ENCODE measurements at regions not wholly inside any gene's neighbourhood (a gene's known extent, or its start where the extent isn't known, plus 50 kb on each side); places are given as distances from the start of the nearest gene placed in this dataset.
A peak's percentile ranks its signal among the peaks of the same experiment; 100 is the strongest.

DNA sequence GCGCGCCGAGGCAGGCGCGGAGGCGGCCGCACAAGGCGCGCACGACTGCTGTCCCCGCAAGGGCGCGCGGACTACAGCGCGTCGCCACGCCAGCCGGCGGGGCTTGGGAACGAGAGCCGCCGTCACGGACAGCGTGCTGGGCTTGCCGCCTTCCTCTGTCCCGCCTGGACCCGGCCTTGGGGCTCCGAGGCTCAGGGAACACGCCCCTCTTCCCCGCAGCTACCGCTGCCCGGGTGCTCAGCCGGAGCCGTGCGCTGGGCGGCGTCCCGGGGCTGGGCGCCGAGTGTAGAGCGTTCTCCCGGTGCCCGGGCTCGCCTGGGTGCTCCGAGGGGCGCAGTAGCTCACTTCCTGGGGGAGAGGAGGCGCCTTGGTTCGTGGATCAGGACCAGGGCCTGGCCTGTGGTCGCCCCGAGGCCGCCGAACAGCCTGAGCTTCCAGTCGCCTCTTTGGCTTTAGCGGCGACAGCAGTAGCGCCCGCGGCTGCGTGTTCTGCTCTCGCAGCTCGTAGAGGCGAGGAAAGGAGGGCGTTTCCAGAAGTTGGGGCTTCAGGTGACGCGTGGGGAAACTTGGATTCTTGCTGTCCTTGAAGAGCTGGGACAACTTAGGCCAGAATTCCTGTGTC is 226.7 kb upstream of the C2CD4B start:
- peak overlapping the region; percentile 70 for H2AFZ ChIP-seq
- no peaks in the 10 kb centered on the region for H3K36me3 ChIP-seq (ENCODE audit: control insufficient read depth, insufficient read depth, low read length)
- peak overlapping the region; percentile 47 for H3K27ac ChIP-seq
- peaks cover 3% of the 10 kb centered on the region for H3K4me1 ChIP-seq
- peak overlapping the region; percentile 83 for H3K4me3 ChIP-seq (ENCODE audit: low read depth, low read length)
- H3K9me3 ChIP-seq (ENCODE audit: control insufficient read depth, low read length), result no peaks in the 10 kb centered on the region
- no peak overlapping the region for H3K9ac ChIP-seq
- H3K27me3 ChIP-seq (ENCODE audit: control insufficient read depth, insufficient read depth, low read length), result no peaks in the 10 kb centered on the region
- H3K79me2 ChIP-seq, result no peaks in the 10 kb centered on the region
- H3K4me2 ChIP-seq (ENCODE audit: low read length), result peak overlapping the region; percentile 91
- TF ChIP-seq, protein P1, sequence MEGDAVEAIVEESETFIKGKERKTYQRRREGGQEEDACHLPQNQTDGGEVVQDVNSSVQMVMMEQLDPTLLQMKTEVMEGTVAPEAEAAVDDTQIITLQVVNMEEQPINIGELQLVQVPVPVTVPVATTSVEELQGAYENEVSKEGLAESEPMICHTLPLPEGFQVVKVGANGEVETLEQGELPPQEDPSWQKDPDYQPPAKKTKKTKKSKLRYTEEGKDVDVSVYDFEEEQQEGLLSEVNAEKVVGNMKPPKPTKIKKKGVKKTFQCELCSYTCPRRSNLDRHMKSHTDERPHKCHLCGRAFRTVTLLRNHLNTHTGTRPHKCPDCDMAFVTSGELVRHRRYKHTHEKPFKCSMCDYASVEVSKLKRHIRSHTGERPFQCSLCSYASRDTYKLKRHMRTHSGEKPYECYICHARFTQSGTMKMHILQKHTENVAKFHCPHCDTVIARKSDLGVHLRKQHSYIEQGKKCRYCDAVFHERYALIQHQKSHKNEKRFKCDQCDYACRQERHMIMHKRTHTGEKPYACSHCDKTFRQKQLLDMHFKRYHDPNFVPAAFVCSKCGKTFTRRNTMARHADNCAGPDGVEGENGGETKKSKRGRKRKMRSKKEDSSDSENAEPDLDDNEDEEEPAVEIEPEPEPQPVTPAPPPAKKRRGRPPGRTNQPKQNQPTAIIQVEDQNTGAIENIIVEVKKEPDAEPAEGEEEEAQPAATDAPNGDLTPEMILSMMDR (IDR thresholded peaks at IDR 0.05), result no peak

- peak overlapping the region; percentile 70 for H2AFZ ChIP-seq
- no peaks in the 10 kb centered on the region for H3K27me3 ChIP-seq (ENCODE audit: control insufficient read depth, insufficient read depth, low read length)
- H3K9ac ChIP-seq, result no peak overlapping the region
- peaks cover 3% of the 10 kb centered on the region for H3K4me1 ChIP-seq
- peak overlapping the region; percentile 91 for H3K4me2 ChIP-seq (ENCODE audit: low read length)
- H3K79me2 ChIP-seq, result no peaks in the 10 kb centered on the region
- H3K36me3 ChIP-seq (ENCODE audit: control insufficient read depth, insufficient read depth, low read length), result no peaks in the 10 kb centered on the region
- H3K27ac ChIP-seq, result no peak overlapping the region
- TF ChIP-seq, protein P1 (IDR thresholded peaks at IDR 0.05), result no peak
- no peaks in the 10 kb centered on the region for H3K9me3 ChIP-seq (ENCODE audit: control insufficient read depth, low read length)
- peak overlapping the region; percentile 83 for H3K4me3 ChIP-seq (ENCODE audit: low read depth, low read length)
Measured at GRCh38 chr15:62392376-62392775, 227.3 kb upstream of the C2CD4B start.

GRCh38 chr15:62393196-62393595 is 228.1 kb upstream of the C2CD4B start:
- TF ChIP-seq, protein P1 (IDR thresholded peaks at IDR 0.05), result no peak
- H3K4me1 ChIP-seq, result peaks cover 3% of the 10 kb centered on the region
- no peaks in the 10 kb centered on the region for H3K9me3 ChIP-seq (ENCODE audit: control insufficient read depth, low read length)
- H3K27me3 ChIP-seq (ENCODE audit: control insufficient read depth, insufficient read depth, low read length), result no peaks in the 10 kb centered on the region
- no peak overlapping the region for H3K4me3 ChIP-seq (ENCODE audit: low read depth, low read length)
- H3K27ac ChIP-seq, result no peak overlapping the region
- H2AFZ ChIP-seq, result no peak overlapping the region
- no peak overlapping the region for H3K4me2 ChIP-seq (ENCODE audit: low read length)
- H3K79me2 ChIP-seq, result no peaks in the 10 kb centered on the region
- no peaks in the 10 kb centered on the region for H3K36me3 ChIP-seq (ENCODE audit: control insufficient read depth, insufficient read depth, low read length)
- H3K9ac ChIP-seq, result no peak overlapping the region

- Histone ChIP-seq H3K27ac (no peak overlapping the region), H3K9ac (no peak overlapping the region), H3K27me3 (ENCODE audit: control insufficient read depth, insufficient read depth, low read length) (no peaks in the 10 kb centered on the region), H3K79me2 (no peaks in the 10 kb centered on the region), H3K36me3 (ENCODE audit: control insufficient read depth, insufficient read depth, low read length) (no peaks in the 10 kb centered on the region), H3K4me2 (ENCODE audit: low read length) (no peak overlapping the region), H3K9me3 (ENCODE audit: control insufficient read depth, low read length) (no peaks in the 10 kb centered on the region), H2AFZ (no peak overlapping the region), H3K4me1 (peaks cover 3% of the 10 kb centered on the region), H3K4me3 (ENCODE audit: low read depth, low read length) (no peak overlapping the region)
- TF ChIP-seq, protein P1 (IDR thresholded peaks at IDR 0.05), result no peak
Measured at GRCh38 chr15:62394079-62394478, 229.0 kb upstream of the C2CD4B start.

GRCh38 chr15:62400778-62401177 is 235.7 kb upstream of the C2CD4B start:
- Histone ChIP-seq H3K4me2 (ENCODE audit: low read length) (no peak overlapping the region), H3K4me1 (no peaks in the 10 kb centered on the region), H3K9ac (no peak overlapping the region), H3K4me3 (ENCODE audit: low read depth, low read length) (no peak overlapping the region), H2AFZ (no peak overlapping the region), H3K27ac (no peak overlapping the region), H3K79me2 (no peaks in the 10 kb centered on the region), H3K27me3 (ENCODE audit: control insufficient read depth, insufficient read depth, low read length) (no peaks in the 10 kb centered on the region), H3K9me3 (ENCODE audit: control insufficient read depth, low read length) (no peaks in the 10 kb centered on the region), H3K36me3 (ENCODE audit: control insufficient read depth, insufficient read depth, low read length) (no peaks in the 10 kb centered on the region)
- TF ChIP-seq, protein P1 (IDR thresholded peaks at IDR 0.05), result no peak
